ENCODE measurements at regions not wholly inside any gene's neighbourhood (a gene's known extent, or its start where the extent isn't known, plus 50 kb on each side); places are given as distances from the start of the nearest gene placed in this dataset.

DNA sequence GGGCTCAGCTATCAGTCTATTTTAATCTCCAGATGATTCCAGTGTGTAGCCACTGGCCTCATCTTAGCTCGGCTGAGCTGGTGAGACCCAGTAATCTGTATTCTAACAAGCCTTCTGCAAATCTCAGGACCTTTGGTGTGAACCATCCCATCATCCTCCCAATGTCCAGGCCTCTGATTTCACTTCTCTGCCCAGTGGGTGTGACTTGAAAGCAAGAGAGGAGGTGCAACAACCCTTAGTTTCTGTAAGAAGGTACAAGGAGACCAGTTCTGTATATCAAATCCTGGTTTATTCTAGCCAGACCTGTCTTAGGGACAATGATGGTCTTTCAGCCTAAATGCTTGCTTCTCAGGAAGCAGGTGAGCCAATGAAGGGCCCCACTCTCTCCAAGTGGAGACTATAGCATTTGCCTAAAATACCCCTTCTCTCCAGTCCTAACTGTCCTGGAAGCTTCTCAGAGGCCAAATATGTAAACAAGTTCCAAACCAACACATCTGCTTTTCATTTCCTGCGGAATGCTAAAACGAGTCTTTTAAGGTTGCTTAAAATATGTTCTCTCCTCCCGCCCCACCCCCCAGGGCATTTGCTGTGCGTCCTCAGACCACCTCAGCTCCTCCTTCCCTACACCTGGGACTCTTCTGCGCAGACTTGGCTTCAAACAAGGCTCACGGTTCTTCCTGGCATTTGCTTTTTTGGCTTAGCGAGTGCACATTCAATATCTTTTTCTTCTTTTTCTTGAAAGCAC lies 78.4 kb upstream of the FUT8 start:
- TF ChIP-seq, protein P1, sequence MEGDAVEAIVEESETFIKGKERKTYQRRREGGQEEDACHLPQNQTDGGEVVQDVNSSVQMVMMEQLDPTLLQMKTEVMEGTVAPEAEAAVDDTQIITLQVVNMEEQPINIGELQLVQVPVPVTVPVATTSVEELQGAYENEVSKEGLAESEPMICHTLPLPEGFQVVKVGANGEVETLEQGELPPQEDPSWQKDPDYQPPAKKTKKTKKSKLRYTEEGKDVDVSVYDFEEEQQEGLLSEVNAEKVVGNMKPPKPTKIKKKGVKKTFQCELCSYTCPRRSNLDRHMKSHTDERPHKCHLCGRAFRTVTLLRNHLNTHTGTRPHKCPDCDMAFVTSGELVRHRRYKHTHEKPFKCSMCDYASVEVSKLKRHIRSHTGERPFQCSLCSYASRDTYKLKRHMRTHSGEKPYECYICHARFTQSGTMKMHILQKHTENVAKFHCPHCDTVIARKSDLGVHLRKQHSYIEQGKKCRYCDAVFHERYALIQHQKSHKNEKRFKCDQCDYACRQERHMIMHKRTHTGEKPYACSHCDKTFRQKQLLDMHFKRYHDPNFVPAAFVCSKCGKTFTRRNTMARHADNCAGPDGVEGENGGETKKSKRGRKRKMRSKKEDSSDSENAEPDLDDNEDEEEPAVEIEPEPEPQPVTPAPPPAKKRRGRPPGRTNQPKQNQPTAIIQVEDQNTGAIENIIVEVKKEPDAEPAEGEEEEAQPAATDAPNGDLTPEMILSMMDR (conservative IDR thresholded peaks at IDR 0.05) = no peak
- TF ChIP-seq ZFX (IDR thresholded peaks at IDR 0.05) = no peak

Data from C4-2B (cell line).